GM23248 (cell line): ENCODE measurements at regions not wholly inside any gene's neighbourhood (a gene's known extent, or its start where the extent isn't known, plus 50 kb on each side); places are given as distances from the start of the nearest gene placed in this dataset.

ENCODE experiments used
- EZH2 ChIP-seq: fragments of 200-600 bp; sonication (generic); IDR thresholded peaks from 2 replicates; pipeline ENCODE4 v1.6.1; 2018; ENCODE audit warnings: antibody characterized with exemption, mild to moderate bottlenecking; ENCODE audit not compliant: insufficient read depth, poor library complexity, severe bottlenecking
- EZH2phosphoT487 ChIP-seq: fragments of 200-600 bp; sonication (generic); IDR thresholded peaks from 2 replicates; pipeline ENCODE4 v1.6.1; 2018; ENCODE audit warnings: antibody characterized with exemption, moderate library complexity, mild to moderate bottlenecking, low read depth; ENCODE audit not compliant: insufficient read depth

DNA sequence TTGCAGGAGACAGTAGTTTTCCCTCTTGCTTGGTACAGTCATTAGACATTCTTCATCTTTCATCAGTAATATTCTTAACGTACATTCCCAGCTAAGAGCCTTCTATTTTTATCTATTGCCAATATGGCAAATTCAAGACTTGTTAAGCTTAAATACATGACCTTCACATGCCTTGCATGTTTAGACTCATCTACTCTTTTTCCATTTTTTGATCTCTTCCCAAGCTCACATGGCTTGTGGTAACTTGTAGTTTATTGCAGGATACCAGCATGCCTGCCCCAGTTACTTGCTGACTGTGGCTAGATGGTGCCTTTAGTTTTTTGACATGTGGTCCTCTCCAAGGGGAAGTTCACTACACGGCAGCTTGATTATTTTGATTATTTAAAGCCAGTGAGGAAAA lies 729.0 kb downstream of the SLC6A15 start:
- TF ChIP-seq EZH2phosphoT487 = no peak
- TF ChIP-seq EZH2 = no peak
